ENCODE measurements at regions not wholly inside any gene's neighbourhood (a gene's known extent, or its start where the extent isn't known, plus 50 kb on each side); places are given as distances from the start of the nearest gene placed in this dataset.

GRCh38 chr7:134367956-134368749 lies 51.4 kb upstream of the SLC35B4 start:
- H3K27ac ChIP-seq (ENCODE audit: extremely low read length, insufficient read depth, low read length) = no peak overlapping the region
- DNase-seq (ENCODE audit: low spot score) (no peak), FAIRE-seq (no peak), ATAC-seq (no peak)
- no peak overlapping the region for H3K9ac ChIP-seq (ENCODE audit: insufficient read depth, low read depth, low read length)
- H3K4me2 ChIP-seq (ENCODE audit: low read depth, low read length) = peak overlapping the region; percentile 52; the same call in 1 of the 2 replicates
- H3K4me3 ChIP-seq (replicated peaks in 1 of 3; ENCODE audit: insufficient read depth in 1 of 3, low read depth in 2 of 3, low read length in 3 of 3) = no peak overlapping the region
- H3K79me2 ChIP-seq (ENCODE audit: insufficient read depth, low read length) = no peaks in the 10 kb centered on the region
- ChIA-PET POLR2A (interaction anchor here (1.0 kb wide), 1 partner anchor 52 kb away, joined by 3 read pairs; no protein-coding TSS in a partner anchor), CTCF (ENCODE audit: low intra/inter-chr PET ratio, low total read pairs) (no interaction called here)
- no TSS peak for BruUV-seq (replicated peaks)
- intact Hi-C loops (cut with micrococcal nuclease; ENCODE audit: unreplicated experiment) = loop anchor here (2.0 to 5.0 kb wide), 2 partner anchors 51 to 54 kb away; partner anchors contain the start of gene SLC35B4
- 73% methylated on average over 5 of the region's 5 CpGs for WGBS (ENCODE audit: low lambda C conversion rate)
- H4K20me1 ChIP-seq (ENCODE audit: insufficient read depth, low read length) = no peaks in the 10 kb centered on the region
- in situ Hi-C loops (cut with HindIII; ENCODE audit: extremely low pct_ligation_motif_present, low pct_unique_long_range_greater_than_20kb) = no loop called here
- H2AFZ ChIP-seq (ENCODE audit: low read length) = no peak overlapping the region
- no peaks in the 10 kb centered on the region for H3K36me3 ChIP-seq (replicated peaks in 1 of 2; ENCODE audit: control insufficient read depth in 1 of 2, insufficient read depth in 2 of 2, low read length in 2 of 2)
- no peaks in the 10 kb centered on the region; a peak in 1 of 5 replicates for H3K27me3 ChIP-seq (ENCODE audit: control insufficient read depth in 1 of 2, insufficient read depth in 2 of 2, low read length in 2 of 2)
- peaks cover 65% of the 10 kb centered on the region for H3K4me1 ChIP-seq (ENCODE audit: insufficient read depth, low read length)
- no peaks in the 10 kb centered on the region for H3K9me3 ChIP-seq (ENCODE audit: low read length)
- TF ChIP-seq ZNF468 (CRISPR knock-in tag; IDR thresholded peaks at IDR 0.05) (no peak), KIAA2018 (CRISPR knock-in tag; IDR thresholded peaks at IDR 0.05; ENCODE audit: borderline replicate concordance) (no peak), ZNF512 (CRISPR knock-in tag; IDR thresholded peaks at IDR 0.05) (no peak), PTBP1 (IDR thresholded peaks at IDR 0.05; ENCODE audit: low read depth, low read length, poor library complexity, severe bottlenecking) (no peak), FOSL2 (CRISPR knock-in tag; IDR thresholded peaks at IDR 0.05) (peak; percentile 19; the same call in 1 of the 2 replicates), ATF7 (IDR thresholded peaks at IDR 0.05) (peak; percentile 82), ATF7 (CRISPR knock-in tag; IDR thresholded peaks at IDR 0.05) (no peak)
